Lower lobe of right lung (tissue), 2 donors: ENCODE measurements at regions not wholly inside any gene's neighbourhood (a gene's known extent, or its start where the extent isn't known, plus 50 kb on each side); places are given as distances from the start of the nearest gene placed in this dataset.
A peak's percentile ranks its signal among the peaks of the same experiment; 100 is the strongest.

Source experiments
- ATAC-seq, 2 donors: fragments of 200-7000 bp; cut with Tn5 transposase; one replicate each; pipeline ENCODE4 v1.9.1; 2020 to 2022; ENCODE audit warnings: mild to moderate bottlenecking in 2 of 2, moderate library complexity in 2 of 2
- DNase-seq: peaks from one replicate; pipeline ENCODE4 v3.0.0-alpha.2; 2020
- H3K27ac ChIP-seq: fragments of 200-600 bp; one replicate; pipeline ENCODE4 v1.8.0; 2022
- H3K27me3 ChIP-seq: fragments of 200-600 bp; one replicate; pipeline ENCODE4 v1.8.0; 2022; ENCODE audit warnings: low read depth
- H3K36me3 ChIP-seq: fragments of 200-600 bp; one replicate; pipeline ENCODE4 v1.8.0; 2022; ENCODE audit warnings: mild to moderate bottlenecking
- H3K4me1 ChIP-seq: fragments of 200-600 bp; one replicate; pipeline ENCODE4 v1.8.0; 2022
- H3K4me3 ChIP-seq: fragments of 200-600 bp; one replicate; pipeline ENCODE4 v1.8.0; 2022; ENCODE audit warnings: mild to moderate bottlenecking
- H3K9me3 ChIP-seq: fragments of 200-600 bp; one replicate; pipeline ENCODE4 v1.8.0; 2022
- intact Hi-C: fragments of 100-400 bp; cut with DNase I; formaldehyde crosslinking; loops from one replicate; pipeline ENCODE4 v1.11.0; 2022
- TF ChIP-seq, protein P1 (sequence below): fragments of 200-600 bp; IDR thresholded peaks from one replicate; pipeline ENCODE4 v1.8.0; 2022; ENCODE audit warnings: antibody characterized with exemption, mild to moderate bottlenecking
- donor health status: DM: no; HTN: yes; CAD: no; lungs with severe emphysema.

DNA sequence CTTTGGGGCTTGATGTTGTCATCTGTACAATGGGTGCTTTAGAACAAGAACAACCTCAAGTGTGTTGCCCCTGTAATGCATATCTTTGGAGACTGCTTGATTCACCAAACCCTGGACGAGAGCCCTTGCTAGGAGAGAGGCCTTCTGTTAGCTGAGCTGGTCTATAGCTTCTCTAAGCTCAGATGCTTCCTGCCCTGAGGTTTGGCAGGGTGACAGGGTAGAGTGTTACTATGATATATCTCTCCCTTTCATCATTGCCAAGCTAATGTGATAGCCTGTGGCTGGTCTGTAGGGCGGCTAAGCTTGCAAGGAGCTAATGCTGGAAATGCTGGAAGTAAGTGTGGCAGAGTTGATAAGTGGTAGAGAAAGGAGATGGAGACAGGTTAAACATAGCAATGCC lies 364.1 kb downstream of the RPS24 start:
- H3K27me3 ChIP-seq = no peaks in the 10 kb centered on the region
- peaks cover 4% of the 10 kb centered on the region for H3K4me1 ChIP-seq
- H3K4me3 ChIP-seq = no peak overlapping the region
- no peaks in the 10 kb centered on the region for H3K9me3 ChIP-seq
- TF ChIP-seq, protein P1, sequence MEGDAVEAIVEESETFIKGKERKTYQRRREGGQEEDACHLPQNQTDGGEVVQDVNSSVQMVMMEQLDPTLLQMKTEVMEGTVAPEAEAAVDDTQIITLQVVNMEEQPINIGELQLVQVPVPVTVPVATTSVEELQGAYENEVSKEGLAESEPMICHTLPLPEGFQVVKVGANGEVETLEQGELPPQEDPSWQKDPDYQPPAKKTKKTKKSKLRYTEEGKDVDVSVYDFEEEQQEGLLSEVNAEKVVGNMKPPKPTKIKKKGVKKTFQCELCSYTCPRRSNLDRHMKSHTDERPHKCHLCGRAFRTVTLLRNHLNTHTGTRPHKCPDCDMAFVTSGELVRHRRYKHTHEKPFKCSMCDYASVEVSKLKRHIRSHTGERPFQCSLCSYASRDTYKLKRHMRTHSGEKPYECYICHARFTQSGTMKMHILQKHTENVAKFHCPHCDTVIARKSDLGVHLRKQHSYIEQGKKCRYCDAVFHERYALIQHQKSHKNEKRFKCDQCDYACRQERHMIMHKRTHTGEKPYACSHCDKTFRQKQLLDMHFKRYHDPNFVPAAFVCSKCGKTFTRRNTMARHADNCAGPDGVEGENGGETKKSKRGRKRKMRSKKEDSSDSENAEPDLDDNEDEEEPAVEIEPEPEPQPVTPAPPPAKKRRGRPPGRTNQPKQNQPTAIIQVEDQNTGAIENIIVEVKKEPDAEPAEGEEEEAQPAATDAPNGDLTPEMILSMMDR = no peak
- no peaks in the 10 kb centered on the region for H3K36me3 ChIP-seq
- no peak for DNase-seq
- no peak overlapping the region for H3K27ac ChIP-seq
- no peak for ATAC-seq
- intact Hi-C loops = no loop called here

DNA sequence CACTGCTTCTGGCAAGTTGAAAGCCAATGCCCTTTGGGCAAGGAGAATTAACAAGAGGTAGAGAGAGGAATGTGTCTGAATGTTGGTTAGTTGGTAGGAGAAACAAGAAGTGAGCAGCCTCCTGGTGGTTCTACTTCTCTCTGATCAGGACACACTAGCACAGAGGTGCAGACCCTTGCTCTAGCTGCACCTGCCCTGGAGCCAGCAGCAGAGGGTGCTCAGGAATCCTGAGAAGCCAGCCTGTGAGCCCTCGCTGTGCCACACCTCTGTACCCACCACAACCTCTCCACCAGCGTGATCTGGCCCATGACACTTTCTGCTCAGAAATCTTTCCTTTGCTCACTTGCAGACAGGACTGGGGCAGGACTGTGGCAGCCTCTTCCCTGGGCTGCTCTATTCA lies 364.7 kb downstream of the RPS24 start:
- Histone ChIP-seq H3K9me3 (no peaks in the 10 kb centered on the region), H3K4me1 (peaks cover 5% of the 10 kb centered on the region), H3K36me3 (no peaks in the 10 kb centered on the region), H3K27me3 (no peaks in the 10 kb centered on the region), H3K4me3 (no peak overlapping the region), H3K27ac (no peak overlapping the region)
- intact Hi-C loops = no loop called here
- DNase-seq (no peak), ATAC-seq (no peak)
- TF ChIP-seq, protein P1 = no peak

DNA sequence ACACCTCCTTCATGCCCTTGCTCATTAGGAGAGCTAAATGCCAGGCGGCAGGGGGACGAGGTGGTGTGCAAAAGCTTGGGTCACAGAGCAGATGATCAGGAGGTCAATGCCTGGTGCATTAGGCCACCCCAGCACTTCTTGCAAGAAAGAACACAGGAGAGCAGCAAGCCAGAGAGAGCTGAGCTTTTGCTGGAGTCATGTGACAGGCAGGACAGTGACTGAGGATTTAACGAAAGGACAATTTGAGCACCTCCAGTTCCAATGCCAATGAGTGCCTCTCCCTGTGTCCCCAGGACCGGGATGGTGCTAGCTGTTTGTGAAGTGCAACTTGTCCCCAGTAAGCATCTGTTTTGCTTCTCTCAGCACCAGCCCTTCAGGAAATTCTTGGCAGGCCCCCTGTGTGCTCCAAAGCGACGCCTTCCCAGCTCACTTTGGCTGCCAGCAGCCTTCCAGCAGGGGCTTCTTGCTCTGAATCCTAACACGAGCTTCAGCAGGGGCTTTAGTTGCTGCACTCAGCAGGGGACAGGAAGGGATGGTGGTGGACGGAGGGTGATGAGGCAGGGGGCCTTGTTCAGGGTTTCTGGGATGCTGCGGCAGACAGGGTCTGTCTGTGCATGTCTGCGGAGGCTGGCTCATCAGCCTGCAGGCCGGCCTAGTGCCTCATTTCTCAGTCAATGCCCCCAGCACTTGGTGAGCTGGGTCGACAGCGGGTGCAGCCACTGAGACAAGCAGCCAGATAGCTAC lies 368.1 kb downstream of the RPS24 start:
- H3K27ac ChIP-seq = no peak overlapping the region

DNA sequence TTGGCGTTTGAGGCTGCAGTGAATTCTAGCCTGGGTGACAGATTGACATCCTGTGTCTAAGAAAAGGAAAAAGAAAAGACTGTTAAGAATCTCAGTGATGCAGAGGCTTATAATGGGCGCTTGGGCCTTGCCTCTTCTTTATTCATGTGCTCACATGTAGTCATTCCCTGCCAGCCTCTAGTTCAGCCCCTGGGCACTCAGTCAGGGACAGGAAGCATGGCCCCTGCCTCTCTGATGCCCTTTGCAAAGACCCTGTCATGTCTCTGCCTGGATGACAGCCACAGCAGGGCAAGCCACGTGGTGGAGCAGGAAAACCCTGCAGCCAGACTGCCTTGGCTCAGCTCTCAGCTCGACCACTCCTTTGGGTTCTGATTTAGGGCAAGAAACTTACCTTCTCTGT lies 368.9 kb downstream of the RPS24 start:
- Histone ChIP-seq H3K4me1 (peaks cover 17% of the 10 kb centered on the region), H3K4me3 (no peak overlapping the region), H3K9me3 (no peaks in the 10 kb centered on the region), H3K27me3 (no peaks in the 10 kb centered on the region), H3K27ac (no peak overlapping the region), H3K36me3 (no peaks in the 10 kb centered on the region)
- ATAC-seq = no peak
- DNase-seq = no peak
- intact Hi-C loops = no loop called here
- TF ChIP-seq, protein P1 = no peak

More for the DNA sequence above, 368.1 kb downstream of the RPS24 start:
- DNase-seq (no peak), ATAC-seq (peak in 1 of 2 donors; percentile 31)
- H3K9me3 ChIP-seq = no peaks in the 10 kb centered on the region
- intact Hi-C loops = no loop called here
- H3K4me1 ChIP-seq = peaks cover 9% of the 10 kb centered on the region
- H3K4me3 ChIP-seq = no peak overlapping the region
- H3K27me3 ChIP-seq = no peaks in the 10 kb centered on the region
- TF ChIP-seq, protein P1 = no peak
- H3K36me3 ChIP-seq = no peaks in the 10 kb centered on the region

DNA sequence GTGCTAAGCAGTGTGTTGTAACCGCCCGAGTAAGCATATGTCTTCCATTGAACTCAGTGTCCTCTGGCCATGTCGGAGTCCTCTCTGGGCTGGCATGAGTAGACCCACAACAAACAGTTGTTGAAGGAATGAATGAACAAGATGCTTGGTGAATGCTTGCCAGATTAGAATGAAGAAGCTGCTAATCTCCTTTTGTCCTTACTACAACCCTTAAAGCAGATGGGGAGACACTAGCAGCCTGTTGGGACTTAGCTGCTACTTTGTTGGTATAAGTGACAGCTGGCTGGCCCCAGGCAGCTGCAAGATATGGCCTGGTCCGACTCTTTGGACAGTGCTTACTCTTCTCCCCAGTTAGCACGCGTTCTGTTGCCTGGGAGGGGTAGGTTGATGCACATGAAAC lies 370.1 kb downstream of the RPS24 start:
- no peaks in the 10 kb centered on the region for H3K9me3 ChIP-seq
- H3K27ac ChIP-seq = no peak overlapping the region
- no peak for ATAC-seq
- no peaks in the 10 kb centered on the region for H3K27me3 ChIP-seq
- DNase-seq = no peak
- TF ChIP-seq, protein P1 = no peak
- H3K4me1 ChIP-seq = peaks cover 29% of the 10 kb centered on the region
- no peak overlapping the region for H3K4me3 ChIP-seq
- intact Hi-C loops = no loop called here
- H3K36me3 ChIP-seq = no peaks in the 10 kb centered on the region
